NCI-H1105 (cell line): ENCODE measurements at regions not wholly inside any gene's neighbourhood (a gene's known extent, or its start where the extent isn't known, plus 50 kb on each side); places are given as distances from the start of the nearest gene placed in this dataset.

Source experiments
- DNase-seq: peaks from one replicate; lab custom pipeline; 2025; lab: John Stamatoyannopoulos, UW

GRCh38 chr2:234438305-234438977 is 58.4 kb downstream of the ARL4C start:
- DNase-seq = no peak

GRCh38 chr2:234437642-234438304 is 59.1 kb downstream of the ARL4C start:
- peak; percentile 90 for DNase-seq

GRCh38 chr2:234436482-234436837 is 60.4 kb downstream of the ARL4C start:
- no peak for DNase-seq

GRCh38 chr2:234435836-234436481 is 60.9 kb downstream of the ARL4C start:
- DNase-seq = no peak

- no peak for DNase-seq
Measured at GRCh38 chr2:234433201-234433600, 63.7 kb downstream of the ARL4C start.

- no peak for DNase-seq
Measured at GRCh38 chr2:234430871-234431270, 66.0 kb downstream of the ARL4C start.

GRCh38 chr2:234429265-234429664 is 67.6 kb downstream of the ARL4C start:
- DNase-seq = no peak

- no peak for DNase-seq
Measured at GRCh38 chr2:234427081-234428061, 69.5 kb downstream of the ARL4C start.

- DNase-seq = no peak
Measured at GRCh38 chr2:234426616-234427015, 70.3 kb downstream of the ARL4C start.

GRCh38 chr2:234425639-234426603 is 71.0 kb downstream of the ARL4C start:
- no peak for DNase-seq

- no peak for DNase-seq
Measured at GRCh38 chr2:234423884-234424283, 73.0 kb downstream of the ARL4C start.

- DNase-seq = no peak
Measured at GRCh38 chr2:234422981-234423431, 73.9 kb downstream of the ARL4C start.

- DNase-seq = no peak
Measured at GRCh38 chr2:234422273-234422732, 74.6 kb downstream of the ARL4C start.

- DNase-seq = no peak
Measured at GRCh38 chr2:234420408-234420807, 76.5 kb downstream of the ARL4C start.

- DNase-seq = no peak
Measured at GRCh38 chr2:234419726-234420125, 77.2 kb downstream of the ARL4C start.

- DNase-seq = no peak
Measured at GRCh38 chr2:234415706-234416105, 81.2 kb downstream of the ARL4C start.

GRCh38 chr2:234414596-234414995 is 82.3 kb downstream of the ARL4C start:
- no peak for DNase-seq

GRCh38 chr2:234412726-234413125 is 84.2 kb downstream of the ARL4C start:
- no peak for DNase-seq

- no peak for DNase-seq
Measured at GRCh38 chr2:234411793-234412192, 85.1 kb downstream of the ARL4C start.

GRCh38 chr2:234410526-234410925 is 86.4 kb downstream of the ARL4C start:
- DNase-seq = no peak

- no peak for DNase-seq
Measured at GRCh38 chr2:234409590-234409989, 87.3 kb downstream of the ARL4C start.
